ENCODE measurements at regions not wholly inside any gene's neighbourhood (a gene's known extent, or its start where the extent isn't known, plus 50 kb on each side); places are given as distances from the start of the nearest gene placed in this dataset.

GRCh38 chr13:63161219-63161618 is 1745.6 kb upstream of the PCDH20 start:
- H3K4me3 ChIP-seq, result no peak overlapping the region
- DNase-seq (no peak), FAIRE-seq (no peak), ATAC-seq (no peak)
- H3K36me3 ChIP-seq, result no peaks in the 10 kb centered on the region
- 86 to 90% methylated on average over 1 of the region's 1 CpG for WGBS, 2 donors
- no peak overlapping the region for H3K27ac ChIP-seq
- intact Hi-C loops (cut with DNase I), result no loop called here
- H3K9me3 ChIP-seq, result no peaks in the 10 kb centered on the region
- H3K4me1 ChIP-seq, result no peaks in the 10 kb centered on the region
- no peak for TF ChIP-seq CTCF (IDR thresholded peaks at IDR 0.05)
- no peaks in the 10 kb centered on the region for H3K27me3 ChIP-seq

- Histone ChIP-seq H3K36me3 (no peaks in the 10 kb centered on the region), H3K4me3 (no peak overlapping the region), H3K27me3 (no peaks in the 10 kb centered on the region), H3K27ac (no peak overlapping the region), H3K9me3 (no peaks in the 10 kb centered on the region), H3K4me1 (no peaks in the 10 kb centered on the region)
- DNase-seq, result no peak
- ATAC-seq, result peak in 1 of 4 donors; percentile 68
- no peak for FAIRE-seq
- intact Hi-C loops (cut with DNase I), result no loop called here
- WGBS, 2 donors, result 6 to 7% methylated on average over 2 of the region's 2 CpGs
- no peak for TF ChIP-seq CTCF (IDR thresholded peaks at IDR 0.05)
Observed at GRCh38 chr13:63156816-63157215, 1741.2 kb upstream of the PCDH20 start.

GRCh38 chr13:63149375-63149774 is 1733.7 kb upstream of the PCDH20 start:
- no peak for TF ChIP-seq CTCF (IDR thresholded peaks at IDR 0.05)
- no peak for ATAC-seq
- Histone ChIP-seq H3K4me3 (no peak overlapping the region), H3K9me3 (no peaks in the 10 kb centered on the region), H3K4me1 (no peaks in the 10 kb centered on the region), H3K27ac (no peak overlapping the region), H3K27me3 (no peaks in the 10 kb centered on the region), H3K36me3 (no peaks in the 10 kb centered on the region)
- DNase-seq, result no peak
- intact Hi-C loops (cut with DNase I), result no loop called here
- FAIRE-seq, result no peak
- WGBS, 2 donors, result 84 to 87% methylated on average over 3 of the region's 3 CpGs

- ATAC-seq (peak in 2 of 4 donors; percentile 73 to 78), FAIRE-seq (no peak)
- intact Hi-C loops (cut with DNase I), result no loop called here
Observed at GRCh38 chr13:63139277-63139676, 1723.6 kb upstream of the PCDH20 start.

GRCh38 chr13:63129995-63130394 is 1714.3 kb upstream of the PCDH20 start:
- Histone ChIP-seq H3K27me3 (no peaks in the 10 kb centered on the region), H3K4me3 (no peak overlapping the region), H3K36me3 (no peaks in the 10 kb centered on the region), H3K9me3 (no peaks in the 10 kb centered on the region), H3K4me1 (peaks cover 0 to 3% (median 3%) of the 10 kb centered on the region in 3 donors), H3K27ac (no peak overlapping the region)
- no peak for FAIRE-seq
- ATAC-seq, result no peak
- no peak for DNase-seq
- no peak for TF ChIP-seq CTCF (IDR thresholded peaks at IDR 0.05)
- intact Hi-C loops (cut with DNase I), result no loop called here

More at GRCh38 chr13:63139277-63139676, 1723.6 kb upstream of the PCDH20 start:
- H3K27me3 ChIP-seq, result no peaks in the 10 kb centered on the region
- peaks cover 0 to 3% (median 0%) of the 10 kb centered on the region in 3 donors for H3K4me1 ChIP-seq
- no peak overlapping the region for H3K4me3 ChIP-seq
- no peak for DNase-seq
- no peak for TF ChIP-seq CTCF (IDR thresholded peaks at IDR 0.05)
- H3K27ac ChIP-seq, result no peak overlapping the region
- no peaks in the 10 kb centered on the region for H3K36me3 ChIP-seq
- H3K9me3 ChIP-seq, result no peaks in the 10 kb centered on the region

Measured in pancreas (tissue), 10 donors.